ENCODE measurements at regions not wholly inside any gene's neighbourhood (a gene's known extent, or its start where the extent isn't known, plus 50 kb on each side); places are given as distances from the start of the nearest gene placed in this dataset.

- H3K18ac ChIP-seq (ENCODE audit: low read length): no peak overlapping the region
- no peak overlapping the region for H3K4ac ChIP-seq (ENCODE audit: low read length)
- H2BK15ac ChIP-seq (ENCODE audit: low read length): no peak overlapping the region
- no peak overlapping the region for H2BK12ac ChIP-seq (ENCODE audit: low read length)
- H3K79me1 ChIP-seq (ENCODE audit: low read depth, low read length): no peaks in the 10 kb centered on the region
- no peak overlapping the region for H3K4me2 ChIP-seq (ENCODE audit: insufficient read depth, low read length, poor library complexity, severe bottlenecking)
- H2AK5ac ChIP-seq (ENCODE audit: low read depth, low read length): no peak overlapping the region
- no peak overlapping the region for H3K23ac ChIP-seq (ENCODE audit: low read depth, low read length, poor library complexity)
- no peak overlapping the region for H3K27ac ChIP-seq (replicated peaks; ENCODE audit: low read length)
- no peaks in the 10 kb centered on the region for H3K9me3 ChIP-seq (replicated peaks in 1 of 2; ENCODE audit: control insufficient read depth in 2 of 2, insufficient read depth in 1 of 2, low read depth in 1 of 2, low read length in 2 of 2)
- H3K4me3 ChIP-seq (ENCODE audit: low read length in 2 of 2): no peak overlapping the region
- no peak overlapping the region for H2AFZ ChIP-seq (ENCODE audit: low read length)
- H4K8ac ChIP-seq (ENCODE audit: low read depth, low read length): no peak overlapping the region
- no peak overlapping the region for H4K91ac ChIP-seq (ENCODE audit: low read depth, low read length, poor library complexity)
- H3K9ac ChIP-seq (ENCODE audit: low read depth, low read length, poor library complexity): no peak overlapping the region
- H3K27me3 ChIP-seq (ENCODE audit: control insufficient read depth in 3 of 3, insufficient read depth in 3 of 3, low read depth in 1 of 3, low read length in 3 of 3): no peaks in the 10 kb centered on the region
- H3K36me3 ChIP-seq (replicated peaks in 1 of 2; ENCODE audit: control insufficient read depth in 2 of 2, insufficient read depth in 2 of 2, low read length in 2 of 2): no peaks in the 10 kb centered on the region
- no peak overlapping the region for H3K14ac ChIP-seq (ENCODE audit: low read length)
- no CpG with 5 or more reads among the region's 1 CpG for WGBS, 2 donors (ENCODE audit: extremely low coverage in 2 of 2, insufficient read length in 2 of 2, insufficient replicate concordance in 1 of 2)
- no peak overlapping the region for H2BK120ac ChIP-seq (ENCODE audit: low read depth, low read length)
- no peak overlapping the region for H2BK5ac ChIP-seq (ENCODE audit: low read length)
- no peaks in the 10 kb centered on the region for H3K4me1 ChIP-seq (ENCODE audit: control insufficient read depth in 2 of 2, insufficient read depth in 1 of 2, low read depth in 1 of 2, low read length in 2 of 2)
- DNase-seq (ENCODE audit: low spot score): no peak
Observed at GRCh38 chr3:59167756-59168155, 117.9 kb upstream of the CFAP20DC start.

DNA sequence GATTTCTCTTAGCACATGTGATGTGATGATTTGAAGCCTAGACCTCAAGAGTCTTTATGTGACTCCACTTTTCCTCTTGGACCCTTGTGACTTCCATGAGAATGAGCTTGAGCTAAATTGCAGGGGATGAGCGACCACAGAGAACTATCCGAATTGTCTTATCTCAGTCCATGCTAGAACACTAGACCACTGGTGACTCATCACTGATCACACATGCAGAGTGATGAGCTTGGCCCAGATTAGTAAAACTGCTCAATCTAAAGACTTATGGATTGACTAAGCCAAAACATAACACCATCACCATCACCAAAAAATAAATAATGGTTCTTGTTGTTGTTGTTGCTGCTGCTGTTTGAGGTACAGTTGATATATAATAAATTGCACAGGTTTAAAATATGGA is 114.1 kb upstream of the CFAP20DC start:
- H2BK15ac ChIP-seq (ENCODE audit: low read length): no peak overlapping the region
- no peak overlapping the region for H2AFZ ChIP-seq (ENCODE audit: low read length)
- H3K23ac ChIP-seq (ENCODE audit: low read depth, low read length, poor library complexity): no peak overlapping the region
- no peaks in the 10 kb centered on the region for H3K79me1 ChIP-seq (ENCODE audit: low read depth, low read length)
- H3K9me3 ChIP-seq (replicated peaks in 1 of 2; ENCODE audit: control insufficient read depth in 2 of 2, insufficient read depth in 1 of 2, low read depth in 1 of 2, low read length in 2 of 2): no peaks in the 10 kb centered on the region
- H3K27me3 ChIP-seq (ENCODE audit: control insufficient read depth in 3 of 3, insufficient read depth in 3 of 3, low read depth in 1 of 3, low read length in 3 of 3): no peaks in the 10 kb centered on the region
- no peak overlapping the region for H3K14ac ChIP-seq (ENCODE audit: low read length)
- no peaks in the 10 kb centered on the region for H3K36me3 ChIP-seq (replicated peaks in 1 of 2; ENCODE audit: control insufficient read depth in 2 of 2, insufficient read depth in 2 of 2, low read length in 2 of 2)
- no CpG with 5 or more reads among the region's 2 CpGs for WGBS, 2 donors (ENCODE audit: extremely low coverage in 2 of 2, insufficient read length in 2 of 2, insufficient replicate concordance in 1 of 2)
- no peak overlapping the region for H4K8ac ChIP-seq (ENCODE audit: low read depth, low read length)
- H2BK5ac ChIP-seq (ENCODE audit: low read length): no peak overlapping the region
- no peak overlapping the region for H4K91ac ChIP-seq (ENCODE audit: low read depth, low read length, poor library complexity)
- H2AK5ac ChIP-seq (ENCODE audit: low read depth, low read length): no peak overlapping the region
- no peak overlapping the region for H3K9ac ChIP-seq (ENCODE audit: low read depth, low read length, poor library complexity)
- no peaks in the 10 kb centered on the region for H3K4me1 ChIP-seq (ENCODE audit: control insufficient read depth in 2 of 2, insufficient read depth in 1 of 2, low read depth in 1 of 2, low read length in 2 of 2)
- no peak overlapping the region for H3K27ac ChIP-seq (replicated peaks; ENCODE audit: low read length)
- no peak overlapping the region for H3K18ac ChIP-seq (ENCODE audit: low read length)
- H3K4me2 ChIP-seq (ENCODE audit: insufficient read depth, low read length, poor library complexity, severe bottlenecking): no peak overlapping the region
- no peak overlapping the region for H2BK120ac ChIP-seq (ENCODE audit: low read depth, low read length)
- no peak overlapping the region for H2BK12ac ChIP-seq (ENCODE audit: low read length)
- no peak overlapping the region for H3K4ac ChIP-seq (ENCODE audit: low read length)
- no peak for DNase-seq (ENCODE audit: low spot score)
- H3K4me3 ChIP-seq (ENCODE audit: low read length in 2 of 2): no peak overlapping the region

- DNase-seq (ENCODE audit: low spot score): no peak
- Histone ChIP-seq H2AFZ (ENCODE audit: low read length) (no peak overlapping the region), H3K9me3 (replicated peaks in 1 of 2; ENCODE audit: control insufficient read depth in 2 of 2, insufficient read depth in 1 of 2, low read depth in 1 of 2, low read length in 2 of 2) (no peaks in the 10 kb centered on the region), H4K8ac (ENCODE audit: low read depth, low read length) (no peak overlapping the region), H3K14ac (ENCODE audit: low read length) (no peak overlapping the region), H3K9ac (ENCODE audit: low read depth, low read length, poor library complexity) (no peak overlapping the region), H3K36me3 (replicated peaks in 1 of 2; ENCODE audit: control insufficient read depth in 2 of 2, insufficient read depth in 2 of 2, low read length in 2 of 2) (no peaks in the 10 kb centered on the region), H3K4me3 (ENCODE audit: low read length in 2 of 2) (no peak overlapping the region), H3K18ac (ENCODE audit: low read length) (no peak overlapping the region), H3K4ac (ENCODE audit: low read length) (no peak overlapping the region), H2BK15ac (ENCODE audit: low read length) (no peak overlapping the region), H3K27ac (replicated peaks; ENCODE audit: low read length) (no peak overlapping the region), H2BK120ac (ENCODE audit: low read depth, low read length) (no peak overlapping the region), H2BK5ac (ENCODE audit: low read length) (no peak overlapping the region), H3K4me1 (ENCODE audit: control insufficient read depth in 2 of 2, insufficient read depth in 1 of 2, low read depth in 1 of 2, low read length in 2 of 2) (no peaks in the 10 kb centered on the region), H3K79me1 (ENCODE audit: low read depth, low read length) (no peaks in the 10 kb centered on the region), H2BK12ac (ENCODE audit: low read length) (no peak overlapping the region), H2AK5ac (ENCODE audit: low read depth, low read length) (no peak overlapping the region), H4K91ac (ENCODE audit: low read depth, low read length, poor library complexity) (no peak overlapping the region), H3K23ac (ENCODE audit: low read depth, low read length, poor library complexity) (no peak overlapping the region), H3K27me3 (ENCODE audit: control insufficient read depth in 3 of 3, insufficient read depth in 3 of 3, low read depth in 1 of 3, low read length in 3 of 3) (no peaks in the 10 kb centered on the region), H3K4me2 (ENCODE audit: insufficient read depth, low read length, poor library complexity, severe bottlenecking) (no peak overlapping the region)
- WGBS, 2 donors (ENCODE audit: extremely low coverage in 2 of 2, insufficient read length in 2 of 2, insufficient replicate concordance in 1 of 2): no CpG with 5 or more reads among the region's 7 CpGs
Observed at GRCh38 chr3:59161048-59161447, 111.2 kb upstream of the CFAP20DC start.

GRCh38 chr3:59160133-59160746 is 110.4 kb upstream of the CFAP20DC start:
- no peaks in the 10 kb centered on the region for H3K27me3 ChIP-seq (ENCODE audit: control insufficient read depth in 3 of 3, insufficient read depth in 3 of 3, low read depth in 1 of 3, low read length in 3 of 3)
- H2BK15ac ChIP-seq (ENCODE audit: low read length): no peak overlapping the region
- H3K4me3 ChIP-seq (ENCODE audit: low read length in 2 of 2): no peak overlapping the region
- no peak overlapping the region for H2BK120ac ChIP-seq (ENCODE audit: low read depth, low read length)
- H3K36me3 ChIP-seq (replicated peaks in 1 of 2; ENCODE audit: control insufficient read depth in 2 of 2, insufficient read depth in 2 of 2, low read length in 2 of 2): no peaks in the 10 kb centered on the region
- H3K4me2 ChIP-seq (ENCODE audit: insufficient read depth, low read length, poor library complexity, severe bottlenecking): no peak overlapping the region
- H2AFZ ChIP-seq (ENCODE audit: low read length): no peak overlapping the region
- H3K79me1 ChIP-seq (ENCODE audit: low read depth, low read length): no peaks in the 10 kb centered on the region
- no peak overlapping the region for H3K18ac ChIP-seq (ENCODE audit: low read length)
- no peaks in the 10 kb centered on the region for H3K9me3 ChIP-seq (replicated peaks in 1 of 2; ENCODE audit: control insufficient read depth in 2 of 2, insufficient read depth in 1 of 2, low read depth in 1 of 2, low read length in 2 of 2)
- no peak overlapping the region for H3K23ac ChIP-seq (ENCODE audit: low read depth, low read length, poor library complexity)
- WGBS, 2 donors (ENCODE audit: extremely low coverage in 2 of 2, insufficient read length in 2 of 2, insufficient replicate concordance in 1 of 2): no CpG with 5 or more reads among the region's 4 CpGs
- DNase-seq (ENCODE audit: low spot score): no peak
- H3K14ac ChIP-seq (ENCODE audit: low read length): no peak overlapping the region
- no peak overlapping the region for H4K8ac ChIP-seq (ENCODE audit: low read depth, low read length)
- no peaks in the 10 kb centered on the region for H3K4me1 ChIP-seq (ENCODE audit: control insufficient read depth in 2 of 2, insufficient read depth in 1 of 2, low read depth in 1 of 2, low read length in 2 of 2)
- H2AK5ac ChIP-seq (ENCODE audit: low read depth, low read length): no peak overlapping the region
- H3K9ac ChIP-seq (ENCODE audit: low read depth, low read length, poor library complexity): no peak overlapping the region
- H3K27ac ChIP-seq (replicated peaks; ENCODE audit: low read length): no peak overlapping the region
- no peak overlapping the region for H2BK5ac ChIP-seq (ENCODE audit: low read length)
- H2BK12ac ChIP-seq (ENCODE audit: low read length): no peak overlapping the region
- no peak overlapping the region for H3K4ac ChIP-seq (ENCODE audit: low read length)
- H4K91ac ChIP-seq (ENCODE audit: low read depth, low read length, poor library complexity): no peak overlapping the region

Measured in neuronal stem cell (in vitro differentiated cells).